NB4 (cell line): ENCODE measurements at regions not wholly inside any gene's neighbourhood (a gene's known extent, or its start where the extent isn't known, plus 50 kb on each side); places are given as distances from the start of the nearest gene placed in this dataset.

ENCODE experiments used
- MYC ChIP-seq: IDR thresholded peaks from 2 replicates; pipeline ENCODE4 v1.6.1; 2011; ENCODE audit warnings: low read depth, low read length
- POLR2A ChIP-seq: IDR thresholded peaks from 2 replicates; pipeline ENCODE4 v1.6.1; 2011; ENCODE audit warnings: mild to moderate bottlenecking; ENCODE audit not compliant: insufficient read length; ENCODE audit errors: extremely low read depth
- TF ChIP-seq, protein P1 (sequence below): IDR thresholded peaks from one replicate; pipeline ENCODE4 v1.5.1; 2012; ENCODE audit warnings: low read depth, low read length
- TF ChIP-seq, protein P2 (sequence below): IDR thresholded peaks from 2 replicates; pipeline ENCODE4 v1.6.1; 2011; ENCODE audit warnings: low read depth, low read length

DNA sequence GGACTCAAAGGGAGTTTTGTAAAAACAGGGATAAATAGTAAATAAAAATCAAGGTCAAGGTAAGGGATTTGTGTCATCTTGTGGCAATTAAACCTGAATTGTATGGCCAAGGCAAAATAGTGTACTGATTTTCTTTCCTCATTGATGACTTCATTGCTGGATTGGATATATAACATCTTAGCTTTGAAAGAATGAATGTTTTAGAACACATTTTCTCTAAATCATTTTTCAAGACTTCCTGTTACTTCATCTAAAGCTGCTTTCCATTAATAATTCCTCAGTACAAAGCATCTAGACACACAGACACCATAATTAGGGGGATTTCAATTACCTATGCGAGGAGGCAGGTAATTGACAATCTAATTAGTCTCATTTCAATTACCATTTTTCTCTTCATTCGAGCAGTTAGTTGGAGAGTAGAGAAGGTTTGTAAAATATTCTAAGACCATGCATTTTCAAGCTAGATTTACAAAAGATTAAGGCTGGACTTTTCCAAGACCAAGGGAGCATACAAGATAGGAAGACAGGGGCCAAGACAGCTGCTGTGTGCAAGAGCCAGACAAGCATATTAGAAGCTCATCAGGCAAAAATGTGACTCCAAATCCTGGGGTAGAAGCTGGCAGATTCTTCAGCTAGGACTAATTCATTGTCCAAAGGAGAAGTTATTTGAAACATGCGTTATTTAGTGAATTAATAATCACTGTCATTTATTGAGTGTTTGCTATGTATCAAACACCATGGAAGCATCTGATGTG lies 253.6 kb downstream of the EPHA4 start:
- TF ChIP-seq, protein P1, sequence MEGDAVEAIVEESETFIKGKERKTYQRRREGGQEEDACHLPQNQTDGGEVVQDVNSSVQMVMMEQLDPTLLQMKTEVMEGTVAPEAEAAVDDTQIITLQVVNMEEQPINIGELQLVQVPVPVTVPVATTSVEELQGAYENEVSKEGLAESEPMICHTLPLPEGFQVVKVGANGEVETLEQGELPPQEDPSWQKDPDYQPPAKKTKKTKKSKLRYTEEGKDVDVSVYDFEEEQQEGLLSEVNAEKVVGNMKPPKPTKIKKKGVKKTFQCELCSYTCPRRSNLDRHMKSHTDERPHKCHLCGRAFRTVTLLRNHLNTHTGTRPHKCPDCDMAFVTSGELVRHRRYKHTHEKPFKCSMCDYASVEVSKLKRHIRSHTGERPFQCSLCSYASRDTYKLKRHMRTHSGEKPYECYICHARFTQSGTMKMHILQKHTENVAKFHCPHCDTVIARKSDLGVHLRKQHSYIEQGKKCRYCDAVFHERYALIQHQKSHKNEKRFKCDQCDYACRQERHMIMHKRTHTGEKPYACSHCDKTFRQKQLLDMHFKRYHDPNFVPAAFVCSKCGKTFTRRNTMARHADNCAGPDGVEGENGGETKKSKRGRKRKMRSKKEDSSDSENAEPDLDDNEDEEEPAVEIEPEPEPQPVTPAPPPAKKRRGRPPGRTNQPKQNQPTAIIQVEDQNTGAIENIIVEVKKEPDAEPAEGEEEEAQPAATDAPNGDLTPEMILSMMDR: no peak
- TF ChIP-seq POLR2A: no peak
- TF ChIP-seq, protein P2, sequence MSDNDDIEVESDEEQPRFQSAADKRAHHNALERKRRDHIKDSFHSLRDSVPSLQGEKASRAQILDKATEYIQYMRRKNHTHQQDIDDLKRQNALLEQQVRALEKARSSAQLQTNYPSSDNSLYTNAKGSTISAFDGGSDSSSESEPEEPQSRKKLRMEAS: no peak
- TF ChIP-seq MYC: no peak
